Neural cell (in vitro differentiated cells): ENCODE measurements at regions not wholly inside any gene's neighbourhood (a gene's known extent, or its start where the extent isn't known, plus 50 kb on each side); places are given as distances from the start of the nearest gene placed in this dataset.

Experiments
- H2AFZ ChIP-seq: fragments of 200-600, 300-800 bp; sonication (generic), shearing (Covaris generic); 2 replicates; pipeline ENCODE4 v1.6.0; 2014; ENCODE audit warnings: low read depth, mild to moderate bottlenecking, antibody characterized with exemption, low read length, moderate library complexity
- H3F3A ChIP-seq: fragments of 200-600 bp; shearing (Covaris generic); 2 replicates; pipeline ENCODE4 v1.6.1; 2016; ENCODE audit warnings: mild to moderate bottlenecking, moderate library complexity, mixed read lengths, antibody characterized with exemption, low read length; ENCODE audit not compliant: insufficient read depth, poor library complexity, severe bottlenecking
- H3K27ac ChIP-seq: fragments of 200-600, 300-800 bp; sonication (generic), shearing (Covaris generic); 2 replicates; pipeline ENCODE4 v1.5.1; 2014; ENCODE audit warnings: mild to moderate bottlenecking, low read length, moderate library complexity
- H3K27me3 ChIP-seq: fragments of 300-800, 200-600 bp; sonication (generic), shearing (Covaris generic); 2 replicates; pipeline ENCODE4 v1.6.0; 2014; ENCODE audit warnings: mild to moderate bottlenecking, low read depth, low read length, moderate library complexity; ENCODE audit not compliant: insufficient read depth
- H3K36me3 ChIP-seq: fragments of 300-800, 200-600 bp; sonication (generic), shearing (Covaris generic); 2 replicates; pipeline ENCODE4 v1.5.1; 2014; ENCODE audit warnings: mild to moderate bottlenecking, antibody characterized with exemption, low read length, moderate library complexity; ENCODE audit not compliant: insufficient read depth
- H3K4me2 ChIP-seq: fragments of 300-800, 200-600 bp; sonication (generic), shearing (Covaris generic); 2 replicates; pipeline ENCODE4 v1.6.0; 2014; ENCODE audit warnings: mild to moderate bottlenecking, low read length
- H3K4me3 ChIP-seq: fragments of 300-800, 200-600 bp; sonication (generic), shearing (Covaris generic); 2 replicates; pipeline ENCODE4 v1.5.1; 2014; ENCODE audit warnings: mild to moderate bottlenecking, low read length, moderate library complexity
- H3K79me2 ChIP-seq: fragments of 200-600 bp; shearing (Covaris generic); replicated peaks from 2 replicates; pipeline ENCODE4 v1.6.0; 2014; ENCODE audit warnings: mild to moderate bottlenecking, low read length, moderate library complexity; ENCODE audit not compliant: insufficient read depth
- H3K9ac ChIP-seq: fragments of 300-800, 200-600 bp; sonication (generic), shearing (Covaris generic); 2 replicates; pipeline ENCODE4 v1.6.1; 2016; ENCODE audit warnings: mild to moderate bottlenecking, low read length, mixed read lengths
- H3K9me2 ChIP-seq: fragments of 200-600 bp; shearing (Covaris generic); 2 replicates; pipeline ENCODE4 v1.6.1; 2016; ENCODE audit warnings: mild to moderate bottlenecking, low read length, mixed read lengths; ENCODE audit not compliant: insufficient read depth
- H3K9me3 ChIP-seq: fragments of 200-600, 300-800 bp; sonication (generic), shearing (Covaris generic); 2 replicates; pipeline ENCODE4 v1.6.1; 2016; ENCODE audit warnings: mild to moderate bottlenecking, mixed run types, low read length, moderate library complexity, mixed read lengths
- H4K20me1 ChIP-seq: fragments of 200-600 bp; shearing (Covaris generic); 2 replicates; pipeline ENCODE4 v1.6.1; 2016; ENCODE audit warnings: mild to moderate bottlenecking, mixed run types; ENCODE audit not compliant: insufficient read depth
- CTCF ChIP-seq: fragments of 450-650 bp; IDR thresholded peaks from 2 replicates; pipeline ENCODE4 v1.5.1; 2014; ENCODE audit warnings: antibody characterized with exemption, mild to moderate bottlenecking, moderate library complexity; ENCODE audit not compliant: poor library complexity, severe bottlenecking
- EP300 ChIP-seq: fragments of 450-650 bp; conservative IDR thresholded peaks from 2 replicates; pipeline ENCODE4 v1.6.1; 2014; ENCODE audit warnings: antibody characterized with exemption, mild to moderate bottlenecking, moderate library complexity; ENCODE audit not compliant: poor library complexity, severe bottlenecking
- EZH2 ChIP-seq: fragments of 200-600, 300-800 bp; shearing (Covaris generic), sonication (generic); IDR thresholded peaks from 2 replicates; pipeline ENCODE4 v1.6.1; 2014; ENCODE audit warnings: antibody characterized with exemption, low read length, borderline replicate concordance, mild to moderate bottlenecking; ENCODE audit not compliant: insufficient read depth, poor library complexity, severe bottlenecking
- MXI1 ChIP-seq: fragments of 450-650 bp; conservative IDR thresholded peaks from 2 replicates; pipeline ENCODE4 v1.6.1; 2014; ENCODE audit warnings: antibody characterized with exemption, mild to moderate bottlenecking; ENCODE audit not compliant: poor library complexity, severe bottlenecking
- POLR2AphosphoS5 ChIP-seq: IDR thresholded peaks from 2 replicates; pipeline ENCODE4 v1.6.1; 2012
- RAD21 ChIP-seq: fragments of 450-650 bp; conservative IDR thresholded peaks from 2 replicates; pipeline ENCODE4 v1.6.1; 2014; ENCODE audit warnings: antibody characterized with exemption, mild to moderate bottlenecking, moderate library complexity
- REST ChIP-seq: IDR thresholded peaks from 2 replicates; pipeline ENCODE4 v1.6.1; 2012; ENCODE audit warnings: borderline replicate concordance
- SMC3 ChIP-seq: fragments of 450-650 bp; conservative IDR thresholded peaks from 2 replicates; pipeline ENCODE4 v1.6.1; 2014; ENCODE audit warnings: antibody characterized with exemption, mild to moderate bottlenecking, moderate library complexity; ENCODE audit not compliant: poor library complexity
- TAF1 ChIP-seq: IDR thresholded peaks from 2 replicates; pipeline ENCODE4 v1.6.1; 2012; ENCODE audit warnings: low read depth

- Histone ChIP-seq H3K9ac (no peak overlapping the region), H3K36me3 (no peaks in the 10 kb centered on the region), H2AFZ (no peak overlapping the region), H3K27me3 (no peaks in the 10 kb centered on the region), H3F3A (no peaks in the 10 kb centered on the region), H3K9me3 (no peaks in the 10 kb centered on the region), H3K79me2 (no peaks in the 10 kb centered on the region), H3K4me2 (no peak overlapping the region), H3K27ac (no peak overlapping the region), H3K4me3 (no peak overlapping the region), H3K9me2 (no peaks in the 10 kb centered on the region), H4K20me1 (no peaks in the 10 kb centered on the region)
- TF ChIP-seq EP300 (no peak), CTCF (no peak), SMC3 (no peak), EZH2 (no peak), POLR2AphosphoS5 (no peak), RAD21 (no peak), MXI1 (no peak), REST (no peak), TAF1 (no peak)
These were observed 242.9 kb upstream of the UBASH3B start for GRCh38 chr11:122412581-122412980.

GRCh38 chr11:122406466-122406865 is 249.1 kb upstream of the UBASH3B start:
- Histone ChIP-seq H4K20me1 (no peaks in the 10 kb centered on the region), H3K9me3 (no peaks in the 10 kb centered on the region), H3K36me3 (no peaks in the 10 kb centered on the region), H3K4me2 (no peak overlapping the region), H3K27ac (no peak overlapping the region), H3K4me3 (no peak overlapping the region), H3K9ac (no peak overlapping the region), H2AFZ (no peak overlapping the region), H3F3A (no peaks in the 10 kb centered on the region), H3K9me2 (no peaks in the 10 kb centered on the region), H3K79me2 (no peaks in the 10 kb centered on the region), H3K27me3 (no peaks in the 10 kb centered on the region)
- TF ChIP-seq EZH2 (no peak), EP300 (no peak), SMC3 (no peak), REST (no peak), POLR2AphosphoS5 (no peak), CTCF (no peak), TAF1 (no peak), MXI1 (no peak), RAD21 (no peak)
